ENCODE measurements at regions not wholly inside any gene's neighbourhood (a gene's known extent, or its start where the extent isn't known, plus 50 kb on each side); places are given as distances from the start of the nearest gene placed in this dataset.

DNA sequence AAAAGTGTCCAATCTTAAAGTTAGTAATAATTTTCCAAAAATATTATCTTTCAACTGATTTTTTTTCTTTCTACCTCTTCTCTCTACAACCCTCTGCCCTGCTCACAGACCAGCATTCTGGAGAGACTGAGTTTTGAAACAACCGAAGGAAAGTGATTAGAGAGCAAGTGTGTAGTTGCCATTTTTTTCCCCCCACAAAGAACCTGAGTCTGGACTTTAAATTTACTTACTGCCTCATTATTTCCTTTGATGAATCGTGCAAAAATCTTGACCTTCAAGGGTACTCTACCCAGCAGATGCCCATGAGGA is 63.4 kb upstream of the NEUROD1 start:
- WGBS (ENCODE audit: insufficient coverage, insufficient replicate concordance, low lambda C conversion rate, missing lambda C conversion rate), result 16% methylated on average over 2 of the region's 2 CpGs
- CTCF ChIA-PET, result interaction anchor here (1.5 kb wide), 1 partner anchor 334 kb away, joined by 29 read pairs; no protein-coding TSS in a partner anchor
- in situ Hi-C loops (cut with MboI), result loop anchor here (10.0 kb wide), 1 partner anchor 911 kb away; no protein-coding TSS in a partner anchor

GRCh38 chr2:181745796-181746540 is 65.7 kb upstream of the NEUROD1 start:
- no TSS peak for BruUV-seq (replicated peaks)
- ChIA-PET POLR2A (no interaction called here), RAD21 (ENCODE audit: unreplicated experiment) (no interaction called here), CTCF (interaction anchor here (1.7 to 2.4 kb wide), 3 partner anchors 158 to 333 kb away, joined by 4 to 9 read pairs (median 8); no protein-coding TSS in a partner anchor), SMC1A (ENCODE audit: uncharacterized antibody, unreplicated experiment) (interaction anchor here (0.8 to 1.5 kb wide), 3 partner anchors 159 to 331 kb away, joined by 3 to 7 read pairs (median 4); no protein-coding TSS in a partner anchor)
- Histone ChIP-seq H4K20me1 (ENCODE audit: control insufficient read depth, insufficient read depth) (no peaks in the 10 kb centered on the region), H3K4me1 (ENCODE audit: control insufficient read depth, insufficient read depth, low read length) (no peaks in the 10 kb centered on the region), H3K9ac (ENCODE audit: control insufficient read depth, insufficient read depth, low read length) (no peak overlapping the region), H3K27ac (ENCODE audit: control insufficient read depth, insufficient read depth) (no peak overlapping the region), H3K4me2 (ENCODE audit: control insufficient read depth, insufficient read depth) (no peak overlapping the region), H3K9me3 (replicated peaks; ENCODE audit: control insufficient read depth, insufficient read depth, low read length) (no peaks in the 10 kb centered on the region), H3K79me2 (ENCODE audit: control insufficient read depth, insufficient read depth, low read length) (no peaks in the 10 kb centered on the region), H3K36me3 (ENCODE audit: control insufficient read depth in 2 of 2, insufficient read depth in 2 of 2, low read length in 1 of 2) (no peaks in the 10 kb centered on the region), H3K27me3 (replicated peaks in 1 of 2; ENCODE audit: control insufficient read depth in 2 of 2, insufficient read depth in 2 of 2, low read length in 1 of 2) (peaks cover 0 to 2% of the 10 kb centered on the region in 2 experiments; a peak in 2 of 4 replicates), H3K4me3 (no peak overlapping the region), H2AFZ (ENCODE audit: control insufficient read depth, low read depth, low read length) (no peak overlapping the region)
- no peak for ATAC-seq
- in situ Hi-C loops (cut with MboI) (loop anchor here (5.0 to 10.0 kb wide), 3 partner anchors 156 to 909 kb away; no protein-coding TSS in a partner anchor), intact Hi-C loops (cut with micrococcal nuclease; ENCODE audit: unreplicated experiment) (no loop called here)
- no peak for FAIRE-seq
- WGBS (ENCODE audit: insufficient coverage, insufficient replicate concordance, low lambda C conversion rate, missing lambda C conversion rate), result 44% methylated on average over 3 of the region's 3 CpGs
- no peak for DNase-seq (ENCODE audit: low read depth, low spot score)
- TF ChIP-seq CBFB (IDR thresholded peaks at IDR 0.05; ENCODE audit: low read depth), result no peak
- TF ChIP-seq, protein P1, sequence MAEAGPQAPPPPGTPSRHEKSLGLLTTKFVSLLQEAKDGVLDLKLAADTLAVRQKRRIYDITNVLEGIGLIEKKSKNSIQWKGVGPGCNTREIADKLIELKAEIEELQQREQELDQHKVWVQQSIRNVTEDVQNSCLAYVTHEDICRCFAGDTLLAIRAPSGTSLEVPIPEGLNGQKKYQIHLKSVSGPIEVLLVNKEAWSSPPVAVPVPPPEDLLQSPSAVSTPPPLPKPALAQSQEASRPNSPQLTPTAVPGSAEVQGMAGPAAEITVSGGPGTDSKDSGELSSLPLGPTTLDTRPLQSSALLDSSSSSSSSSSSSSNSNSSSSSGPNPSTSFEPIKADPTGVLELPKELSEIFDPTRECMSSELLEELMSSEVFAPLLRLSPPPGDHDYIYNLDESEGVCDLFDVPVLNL (IDR thresholded peaks at IDR 0.05; ENCODE audit: low read depth, low read length), result no peak
- no peak for TF ChIP-seq MTA2 (IDR thresholded peaks at IDR 0.05; ENCODE audit: low read depth)
- no peak for TF ChIP-seq NFXL1 (IDR thresholded peaks at IDR 0.05; ENCODE audit: borderline replicate concordance)
- no peak for TF ChIP-seq BACH1 (IDR thresholded peaks at IDR 0.05; ENCODE audit: borderline replicate concordance)
- no peak for TF ChIP-seq PML (IDR thresholded peaks at IDR 0.05; ENCODE audit: low read length)
- TF ChIP-seq CHD2 (IDR thresholded peaks at IDR 0.05; ENCODE audit: borderline replicate concordance, low read depth, low read length), result no peak
- TF ChIP-seq NFYB (IDR thresholded peaks at IDR 0.05; ENCODE audit: insufficient read depth, low read depth, low read length), result no peak
- no peak for TF ChIP-seq TCF3 (IDR thresholded peaks at IDR 0.05; ENCODE audit: borderline replicate concordance, insufficient read depth, low read depth, low read length)
- TF ChIP-seq BHLHE40 (IDR thresholded peaks at IDR 0.05; ENCODE audit: borderline replicate concordance in 1 of 2, low read depth in 2 of 2, low read length in 1 of 2), result no peak
- no peak for TF ChIP-seq NRF1 (conservative IDR thresholded peaks at IDR 0.05; ENCODE audit: low read depth, low read length)
- TF ChIP-seq RFX5 (IDR thresholded peaks at IDR 0.05; ENCODE audit: low read depth, low read length), result no peak
- no peak for TF ChIP-seq RCOR1 (conservative IDR thresholded peaks at IDR 0.05; ENCODE audit: low read depth, low read length)
- TF ChIP-seq ZNF24 (IDR thresholded peaks at IDR 0.05), result no peak

More for the DNA sequence above, 63.4 kb upstream of the NEUROD1 start:
- no peaks in the 10 kb centered on the region for H4K20me1 ChIP-seq (ENCODE audit: control insufficient read depth, insufficient read depth)
- POLR2A ChIA-PET, result no interaction called here
- H2AFZ ChIP-seq (ENCODE audit: control insufficient read depth, low read depth, low read length), result no peak overlapping the region
- ATAC-seq, result no peak
- H3K4me3 ChIP-seq, result no peak overlapping the region
- FAIRE-seq, result no peak
- H3K9me3 ChIP-seq (replicated peaks; ENCODE audit: control insufficient read depth, insufficient read depth, low read length), result no peaks in the 10 kb centered on the region
- intact Hi-C loops (cut with micrococcal nuclease; ENCODE audit: unreplicated experiment), result loop anchor here (1.0 to 5.0 kb wide), 3 partner anchors 161 to 909 kb away; no protein-coding TSS in a partner anchor
- no peaks in the 10 kb centered on the region for H3K4me1 ChIP-seq (ENCODE audit: control insufficient read depth, insufficient read depth, low read length)
- no peak for DNase-seq (ENCODE audit: low read depth, low spot score)
- no TSS peak for BruUV-seq (replicated peaks)
- no peaks in the 10 kb centered on the region for H3K79me2 ChIP-seq (ENCODE audit: control insufficient read depth, insufficient read depth, low read length)
- no peaks in the 10 kb centered on the region for H3K27me3 ChIP-seq (replicated peaks in 1 of 2; ENCODE audit: control insufficient read depth in 2 of 2, insufficient read depth in 2 of 2, low read length in 1 of 2)
- no peak overlapping the region for H3K27ac ChIP-seq (ENCODE audit: control insufficient read depth, insufficient read depth)
- H3K9ac ChIP-seq (ENCODE audit: control insufficient read depth, insufficient read depth, low read length), result no peak overlapping the region
- RAD21 ChIA-PET (ENCODE audit: unreplicated experiment), result no interaction called here
- SMC1A ChIA-PET (ENCODE audit: uncharacterized antibody, unreplicated experiment), result no interaction called here
- TF ChIP-seq RELA (IDR thresholded peaks at IDR 0.05; ENCODE audit: borderline replicate concordance, partially characterized antibody), result no peak
- no peak for TF ChIP-seq CHD2 (IDR thresholded peaks at IDR 0.05; ENCODE audit: borderline replicate concordance, low read depth, low read length)
- no peak for TF ChIP-seq ZNF384 (IDR thresholded peaks at IDR 0.05; ENCODE audit: borderline replicate concordance, low read depth, low read length)
- TF ChIP-seq PAX5 (IDR thresholded peaks at IDR 0.05; ENCODE audit: borderline replicate concordance, low read depth, low read length), result no peak
- TF ChIP-seq SMAD5 (IDR thresholded peaks at IDR 0.05; ENCODE audit: low read depth), result no peak
- TF ChIP-seq NR2F1 (conservative IDR thresholded peaks at IDR 0.05), result no peak
- no peak for TF ChIP-seq WRNIP1 (IDR thresholded peaks at IDR 0.05; ENCODE audit: borderline replicate concordance, low read depth, low read length)
- TF ChIP-seq ZSCAN29 (IDR thresholded peaks at IDR 0.05), result no peak
- no peak for TF ChIP-seq ZBED1 (IDR thresholded peaks at IDR 0.05; ENCODE audit: borderline replicate concordance)
- TF ChIP-seq POLR2A (IDR thresholded peaks at IDR 0.05; ENCODE audit: low read depth, low read length), result no peak
- no peak overlapping the region for H3K4me2 ChIP-seq (ENCODE audit: control insufficient read depth, insufficient read depth)
- H3K36me3 ChIP-seq (ENCODE audit: control insufficient read depth in 2 of 2, insufficient read depth in 2 of 2, low read length in 1 of 2), result no peaks in the 10 kb centered on the region

Measured in GM12878 (cell line).